ENCODE measurements at regions not wholly inside any gene's neighbourhood (a gene's known extent, or its start where the extent isn't known, plus 50 kb on each side); places are given as distances from the start of the nearest gene placed in this dataset.
"Not testable (repeated sequence)": the region's sequence is repeated elsewhere in the genome, so short reads cannot be mapped to it uniquely, and the experiment has no call there.

DNA sequence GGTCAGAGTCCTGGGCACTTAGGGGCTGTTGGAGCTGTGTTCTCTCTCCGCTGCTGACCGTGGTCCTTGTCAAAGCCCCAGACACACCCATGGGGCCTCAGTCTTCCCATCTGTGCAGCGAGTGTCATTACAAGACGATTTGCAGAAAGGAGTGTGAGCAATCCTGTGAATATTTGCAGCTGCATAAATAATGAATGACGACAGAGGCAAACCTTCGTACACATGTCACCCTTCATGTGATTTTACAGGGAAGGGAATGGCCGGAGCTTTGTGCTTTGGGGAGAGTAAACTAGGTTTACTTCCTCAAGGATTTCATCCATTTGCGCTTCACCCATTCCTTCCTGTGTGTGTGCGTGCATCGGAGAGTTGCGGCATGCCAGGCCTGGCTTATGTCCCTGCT is 370.8 kb upstream of the SOX1 start:
- TF ChIP-seq, protein P1, sequence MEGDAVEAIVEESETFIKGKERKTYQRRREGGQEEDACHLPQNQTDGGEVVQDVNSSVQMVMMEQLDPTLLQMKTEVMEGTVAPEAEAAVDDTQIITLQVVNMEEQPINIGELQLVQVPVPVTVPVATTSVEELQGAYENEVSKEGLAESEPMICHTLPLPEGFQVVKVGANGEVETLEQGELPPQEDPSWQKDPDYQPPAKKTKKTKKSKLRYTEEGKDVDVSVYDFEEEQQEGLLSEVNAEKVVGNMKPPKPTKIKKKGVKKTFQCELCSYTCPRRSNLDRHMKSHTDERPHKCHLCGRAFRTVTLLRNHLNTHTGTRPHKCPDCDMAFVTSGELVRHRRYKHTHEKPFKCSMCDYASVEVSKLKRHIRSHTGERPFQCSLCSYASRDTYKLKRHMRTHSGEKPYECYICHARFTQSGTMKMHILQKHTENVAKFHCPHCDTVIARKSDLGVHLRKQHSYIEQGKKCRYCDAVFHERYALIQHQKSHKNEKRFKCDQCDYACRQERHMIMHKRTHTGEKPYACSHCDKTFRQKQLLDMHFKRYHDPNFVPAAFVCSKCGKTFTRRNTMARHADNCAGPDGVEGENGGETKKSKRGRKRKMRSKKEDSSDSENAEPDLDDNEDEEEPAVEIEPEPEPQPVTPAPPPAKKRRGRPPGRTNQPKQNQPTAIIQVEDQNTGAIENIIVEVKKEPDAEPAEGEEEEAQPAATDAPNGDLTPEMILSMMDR (IDR thresholded peaks at IDR 0.05) = not testable (repeated sequence)
- not testable (repeated sequence) for TF ChIP-seq POLR2A (IDR thresholded peaks at IDR 0.05)
